GM18508 (cell line): ENCODE measurements at regions not wholly inside any gene's neighbourhood (a gene's known extent, or its start where the extent isn't known, plus 50 kb on each side); places are given as distances from the start of the nearest gene placed in this dataset.

Experiments used
- ATAC-seq: cut with Tn5 transposase; IDR thresholded peaks from one replicate; pipeline ENCODE4 v1.9.1; 2021; ENCODE audit warnings: moderate number of reproducible peaks; ENCODE audit not compliant: insufficient read depth, unreplicated experiment

GRCh38 chr16:85488414-85488813, 124.7 kb upstream of the GSE1 start:
- ATAC-seq = no peak

- ATAC-seq = no peak
Measured at GRCh38 chr16:85490407-85491057, 122.6 kb upstream of the GSE1 start.

- ATAC-seq = no peak
Measured at GRCh38 chr16:85491058-85491771, 121.9 kb upstream of the GSE1 start.

- no peak for ATAC-seq
Measured at GRCh38 chr16:85491798-85492294, 121.3 kb upstream of the GSE1 start.

- ATAC-seq = no peak
Measured at GRCh38 chr16:85492295-85492864, 120.7 kb upstream of the GSE1 start.

GRCh38 chr16:85494315-85494714, 118.8 kb upstream of the GSE1 start:
- no peak for ATAC-seq

GRCh38 chr16:85495259-85495658, 117.9 kb upstream of the GSE1 start:
- ATAC-seq = no peak

- ATAC-seq = no peak
Measured at GRCh38 chr16:85495823-85496538, 117.1 kb upstream of the GSE1 start.

GRCh38 chr16:85497622-85498314, 115.4 kb upstream of the GSE1 start:
- no peak for ATAC-seq

- no peak for ATAC-seq
Measured at GRCh38 chr16:85498607-85499006, 114.5 kb upstream of the GSE1 start.

GRCh38 chr16:85500220-85500619, 112.9 kb upstream of the GSE1 start:
- no peak for ATAC-seq

GRCh38 chr16:85501900-85502299, 111.2 kb upstream of the GSE1 start:
- no peak for ATAC-seq

GRCh38 chr16:85502357-85502756, 110.8 kb upstream of the GSE1 start:
- no peak for ATAC-seq

- ATAC-seq = no peak
Measured at GRCh38 chr16:85503679-85504231, 109.4 kb upstream of the GSE1 start.

- ATAC-seq = no peak
Measured at GRCh38 chr16:85504242-85504641, 108.9 kb upstream of the GSE1 start.

- ATAC-seq = no peak
Measured at GRCh38 chr16:85505794-85506634, 107.1 kb upstream of the GSE1 start.

- no peak for ATAC-seq
Measured at GRCh38 chr16:85506635-85506911, 106.5 kb upstream of the GSE1 start.

GRCh38 chr16:85507342-85507741, 105.8 kb upstream of the GSE1 start:
- no peak for ATAC-seq

GRCh38 chr16:85508388-85508787, 104.7 kb upstream of the GSE1 start:
- no peak for ATAC-seq
